ENCODE measurements at regions not wholly inside any gene's neighbourhood (a gene's known extent, or its start where the extent isn't known, plus 50 kb on each side); places are given as distances from the start of the nearest gene placed in this dataset.

- RAD21 ChIA-PET (ENCODE audit: unreplicated experiment), result no interaction called here
- TF ChIP-seq FOXK2 (IDR thresholded peaks at IDR 0.05), result no peak
- TF ChIP-seq, protein P1, sequence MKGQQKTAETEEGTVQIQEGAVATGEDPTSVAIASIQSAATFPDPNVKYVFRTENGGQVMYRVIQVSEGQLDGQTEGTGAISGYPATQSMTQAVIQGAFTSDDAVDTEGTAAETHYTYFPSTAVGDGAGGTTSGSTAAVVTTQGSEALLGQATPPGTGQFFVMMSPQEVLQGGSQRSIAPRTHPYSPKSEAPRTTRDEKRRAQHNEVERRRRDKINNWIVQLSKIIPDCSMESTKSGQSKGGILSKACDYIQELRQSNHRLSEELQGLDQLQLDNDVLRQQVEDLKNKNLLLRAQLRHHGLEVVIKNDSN (IDR thresholded peaks at IDR 0.05; ENCODE audit: borderline replicate concordance, extremely low read length, insufficient read depth, low read depth, low read length), result no peak
- no peak for TF ChIP-seq TARDBP (IDR thresholded peaks at IDR 0.05; ENCODE audit: borderline replicate concordance)
- TF ChIP-seq SMAD1 (IDR thresholded peaks at IDR 0.05; ENCODE audit: low read depth, partially characterized antibody), result no peak
- no peak for TF ChIP-seq RUNX3 (IDR thresholded peaks at IDR 0.05; ENCODE audit: low read length)
- no peak for TF ChIP-seq RB1 (IDR thresholded peaks at IDR 0.05; ENCODE audit: borderline replicate concordance)
- TF ChIP-seq ZBED1 (IDR thresholded peaks at IDR 0.05; ENCODE audit: borderline replicate concordance), result no peak
- TF ChIP-seq MYB (IDR thresholded peaks at IDR 0.05; ENCODE audit: borderline replicate concordance, low read depth, low read length), result no peak
- TF ChIP-seq DPF2 (IDR thresholded peaks at IDR 0.05), result no peak
- no peak for TF ChIP-seq SREBF1 (IDR thresholded peaks at IDR 0.05; ENCODE audit: low read length)
- no peak for TF ChIP-seq SUZ12 (IDR thresholded peaks at IDR 0.05; ENCODE audit: unreplicated experiment)
- no peak for TF ChIP-seq HDAC6 (IDR thresholded peaks at IDR 0.05; ENCODE audit: unreplicated experiment)
- no peak for TF ChIP-seq EP300 (IDR thresholded peaks at IDR 0.05; ENCODE audit: borderline replicate concordance in 1 of 2, control insufficient read depth in 1 of 2, low read depth in 2 of 2, low read length in 2 of 2)
- no peak for TF ChIP-seq CBX5 (IDR thresholded peaks at IDR 0.05; ENCODE audit: low read depth)
- no peak for TF ChIP-seq HDGF (IDR thresholded peaks at IDR 0.05)
- 0% methylated on average over 1 of the region's 1 CpG for WGBS (ENCODE audit: insufficient coverage, insufficient replicate concordance, low lambda C conversion rate, missing lambda C conversion rate)
- Histone ChIP-seq H4K20me1 (ENCODE audit: control insufficient read depth, insufficient read depth) (no peaks in the 10 kb centered on the region), H3K4me1 (ENCODE audit: control insufficient read depth, insufficient read depth, low read length) (no peaks in the 10 kb centered on the region), H3K27me3 (replicated peaks in 1 of 2; ENCODE audit: control insufficient read depth in 2 of 2, insufficient read depth in 2 of 2, low read length in 1 of 2) (no peaks in the 10 kb centered on the region), H3K4me3 (no peak overlapping the region), H3K9me3 (replicated peaks; ENCODE audit: control insufficient read depth, insufficient read depth, low read length) (no peaks in the 10 kb centered on the region), H3K4me2 (ENCODE audit: control insufficient read depth, insufficient read depth) (no peak overlapping the region), H3K9ac (ENCODE audit: control insufficient read depth, insufficient read depth, low read length) (no peak overlapping the region), H3K36me3 (ENCODE audit: control insufficient read depth in 2 of 2, insufficient read depth in 2 of 2, low read length in 1 of 2) (no peaks in the 10 kb centered on the region), H2AFZ (ENCODE audit: control insufficient read depth, low read depth, low read length) (no peak overlapping the region), H3K79me2 (ENCODE audit: control insufficient read depth, insufficient read depth, low read length) (no peaks in the 10 kb centered on the region), H3K27ac (ENCODE audit: control insufficient read depth, insufficient read depth) (no peak overlapping the region)
- intact Hi-C loops (cut with micrococcal nuclease; ENCODE audit: unreplicated experiment) (no loop called here), in situ Hi-C loops (cut with MboI) (no loop called here)
- no TSS peak for BruUV-seq (replicated peaks)
- FAIRE-seq (no peak), DNase-seq (ENCODE audit: low read depth, low spot score) (no peak), ATAC-seq (no peak)
- CTCF ChIA-PET, result interaction anchor here (1.1 kb wide), 1 partner anchor 12 kb away, joined by 3 read pairs; no protein-coding TSS in a partner anchor
- POLR2A ChIA-PET, result no interaction called here
- SMC1A ChIA-PET (ENCODE audit: uncharacterized antibody, unreplicated experiment), result no interaction called here
Measured at GRCh38 chr11:12623869-12624268, 50.4 kb upstream of the TEAD1 start.
